Gastrocnemius medialis (tissue), 4 donors: ENCODE measurements at regions not wholly inside any gene's neighbourhood (a gene's known extent, or its start where the extent isn't known, plus 50 kb on each side); places are given as distances from the start of the nearest gene placed in this dataset.

Source experiments
- ATAC-seq, 2 donors: fragments of 150-250 bp; one replicate each; pipeline ENCODE4 v1.9.1; 2016
- DNase-seq, 2 donors: peaks; one replicate each; pipeline ENCODE4 v3.0.0-alpha.2; 2019
- H3K27ac ChIP-seq, 4 donors: fragments of 200-600 bp; sonication (generic); 1 replicate in 1 of 4; 2 replicates in 3 of 4; pipeline ENCODE4 v1.5.1; 2016 to 2018; ENCODE audit warnings: mild to moderate bottlenecking in 2 of 4, moderate library complexity in 1 of 4
- H3K27me3 ChIP-seq, 3 donors: fragments of 200-600 bp; sonication (generic) in 2 of 3; 1 replicate in 1 of 3; 2 replicates in 2 of 3; pipeline versions ENCODE4 v1.5.1 to v1.6.0; 2016 to 2019; ENCODE audit warnings: mild to moderate bottlenecking in 1 of 3, moderate library complexity in 1 of 3
- H3K36me3 ChIP-seq, 2 donors: fragments of 200-600 bp; sonication (generic) in 1 of 2; one replicate each; pipeline ENCODE4 v1.5.1; 2017 to 2018
- H3K4me1 ChIP-seq, 2 donors: fragments of 200-600 bp; sonication (generic) in 1 of 2; one replicate each; pipeline ENCODE4 v1.5.1; 2016 to 2017; ENCODE audit warnings: mild to moderate bottlenecking in 2 of 2
- H3K4me3 ChIP-seq, 4 donors: fragments of 200-600 bp; sonication (generic) in 3 of 4; 1 replicate in 1 of 4; 2 replicates in 3 of 4; pipeline ENCODE4 v1.5.1; 2016 to 2019; ENCODE audit warnings: mild to moderate bottlenecking in 2 of 4
- H3K9me3 ChIP-seq, 3 donors: fragments of 200-600 bp; sonication (generic) in 2 of 3; 1 replicate in 1 of 3; 2 replicates in 2 of 3; pipeline ENCODE4 v1.5.1; 2016 to 2019
- CTCF ChIP-seq, 5 experiments: fragments of 450-650 bp in 3 of 5; fragments of 200-600 bp in 2 of 5; sonication (generic) in 2 of 5; IDR thresholded peaks in 4 of 5; conservative IDR thresholded peaks in 1 of 5; 1 replicate in 4 of 5; 2 replicates in 1 of 5; pipeline ENCODE4 v1.5.1; 2016 to 2019; ENCODE audit warnings: antibody characterized with exemption in 5 of 5, mild to moderate bottlenecking in 3 of 5, moderate library complexity in 3 of 5
- POLR2A ChIP-seq, 2 donors: fragments of 450-650 bp; IDR thresholded peaks; one replicate each; pipeline ENCODE4 v1.6.1; 2017; ENCODE audit warnings: antibody characterized with exemption in 2 of 2, mild to moderate bottlenecking in 2 of 2, moderate library complexity in 2 of 2
- in situ Hi-C, 4 donors: fragments of 200-750 bp; cut with MboI; loops; one replicate each; pipeline versions ENCODE4 v1.15.0 to v1.8.0; 2017; ENCODE audit warnings: low sequenced_read_pairs in 4 of 4
- intact Hi-C: fragments of 100-400 bp; cut with DNase I; formaldehyde crosslinking; loops from one replicate; pipeline ENCODE4 v1.15.1; 2023; ENCODE audit warnings: low total_unique reads

- in situ Hi-C loops (no loop called here), intact Hi-C loops (no loop called here)
- DNase-seq: no peak
- no peak for ATAC-seq
- Histone ChIP-seq H3K36me3 (no peaks in the 10 kb centered on the region), H3K9me3 (no peaks in the 10 kb centered on the region), H3K27ac (no peak overlapping the region), H3K4me1 (no peaks in the 10 kb centered on the region), H3K27me3 (no peaks in the 10 kb centered on the region), H3K4me3 (no peak overlapping the region)
- TF ChIP-seq CTCF (IDR thresholded peaks at IDR 0.05 in 4 of 5, conservative IDR thresholded peaks at IDR 0.05 in 1 of 5) (no peak), POLR2A (IDR thresholded peaks at IDR 0.05) (no peak)
Measured at GRCh38 chr10:2759233-2759632, 308.1 kb upstream of the PFKP start.

GRCh38 chr10:2754943-2755342 is 312.4 kb upstream of the PFKP start:
- Histone ChIP-seq H3K9me3 (no peaks in the 10 kb centered on the region), H3K27ac (no peak overlapping the region), H3K4me3 (no peak overlapping the region), H3K27me3 (no peaks in the 10 kb centered on the region), H3K36me3 (no peaks in the 10 kb centered on the region), H3K4me1 (no peaks in the 10 kb centered on the region)
- ATAC-seq (no peak), DNase-seq (no peak)
- no peak for TF ChIP-seq CTCF (IDR thresholded peaks at IDR 0.05 in 4 of 5, conservative IDR thresholded peaks at IDR 0.05 in 1 of 5)
- TF ChIP-seq POLR2A (IDR thresholded peaks at IDR 0.05): no peak
- in situ Hi-C loops (no loop called here), intact Hi-C loops (no loop called here)

GRCh38 chr10:2748287-2748686 is 319.1 kb upstream of the PFKP start:
- H3K4me1 ChIP-seq: no peaks in the 10 kb centered on the region
- no peaks in the 10 kb centered on the region for H3K9me3 ChIP-seq
- ATAC-seq: no peak
- H3K27me3 ChIP-seq: no peaks in the 10 kb centered on the region
- in situ Hi-C loops: no loop called here
- H3K27ac ChIP-seq: no peak overlapping the region
- H3K36me3 ChIP-seq: no peaks in the 10 kb centered on the region
- no peak overlapping the region for H3K4me3 ChIP-seq
- TF ChIP-seq CTCF (IDR thresholded peaks at IDR 0.05 in 4 of 5, conservative IDR thresholded peaks at IDR 0.05 in 1 of 5) (no peak), POLR2A (IDR thresholded peaks at IDR 0.05) (no peak)
- intact Hi-C loops: no loop called here
- DNase-seq: no peak

GRCh38 chr10:2746638-2747037 is 320.7 kb upstream of the PFKP start:
- intact Hi-C loops (no loop called here), in situ Hi-C loops (no loop called here)
- no peak overlapping the region for H3K27ac ChIP-seq
- no peak overlapping the region for H3K4me3 ChIP-seq
- TF ChIP-seq POLR2A (IDR thresholded peaks at IDR 0.05) (no peak), CTCF (IDR thresholded peaks at IDR 0.05 in 4 of 5, conservative IDR thresholded peaks at IDR 0.05 in 1 of 5) (no peak)
- no peak for DNase-seq
- H3K27me3 ChIP-seq: no peaks in the 10 kb centered on the region
- H3K4me1 ChIP-seq: no peaks in the 10 kb centered on the region
- no peak for ATAC-seq
- no peaks in the 10 kb centered on the region for H3K36me3 ChIP-seq
- H3K9me3 ChIP-seq: no peaks in the 10 kb centered on the region

- no peaks in the 10 kb centered on the region for H3K36me3 ChIP-seq
- no peaks in the 10 kb centered on the region for H3K27me3 ChIP-seq
- intact Hi-C loops (no loop called here), in situ Hi-C loops (no loop called here)
- TF ChIP-seq POLR2A (IDR thresholded peaks at IDR 0.05) (no peak), CTCF (IDR thresholded peaks at IDR 0.05 in 4 of 5, conservative IDR thresholded peaks at IDR 0.05 in 1 of 5) (no peak)
- no peak for ATAC-seq
- H3K27ac ChIP-seq: no peak overlapping the region
- no peaks in the 10 kb centered on the region for H3K4me1 ChIP-seq
- H3K4me3 ChIP-seq: no peak overlapping the region
- DNase-seq: no peak
- no peaks in the 10 kb centered on the region for H3K9me3 ChIP-seq
Measured at GRCh38 chr10:2745666-2746065, 321.7 kb upstream of the PFKP start.
